ENCODE measurements at regions not wholly inside any gene's neighbourhood (a gene's known extent, or its start where the extent isn't known, plus 50 kb on each side); places are given as distances from the start of the nearest gene placed in this dataset.

DNA sequence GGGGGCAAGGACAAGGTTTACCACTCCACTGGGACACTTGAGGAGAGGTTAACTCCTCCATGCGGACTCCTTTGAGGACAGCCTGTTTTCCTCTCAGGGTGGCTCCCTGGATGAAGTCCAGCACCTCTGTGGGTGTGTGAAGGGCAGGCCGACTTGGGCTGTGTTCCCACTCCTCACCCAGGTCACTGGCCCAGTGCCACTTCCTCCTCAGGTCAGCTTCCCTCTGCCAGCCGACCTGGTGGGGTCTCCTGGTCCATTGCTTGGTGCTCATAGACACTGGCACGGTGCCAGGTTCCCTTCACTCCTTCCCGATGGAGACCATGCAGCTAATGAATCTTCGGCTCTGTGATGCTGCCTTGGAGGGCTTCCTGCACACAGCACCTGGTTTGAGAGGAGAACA, 146.4 kb upstream of the RTL1 start:
- TF ChIP-seq, protein P1, sequence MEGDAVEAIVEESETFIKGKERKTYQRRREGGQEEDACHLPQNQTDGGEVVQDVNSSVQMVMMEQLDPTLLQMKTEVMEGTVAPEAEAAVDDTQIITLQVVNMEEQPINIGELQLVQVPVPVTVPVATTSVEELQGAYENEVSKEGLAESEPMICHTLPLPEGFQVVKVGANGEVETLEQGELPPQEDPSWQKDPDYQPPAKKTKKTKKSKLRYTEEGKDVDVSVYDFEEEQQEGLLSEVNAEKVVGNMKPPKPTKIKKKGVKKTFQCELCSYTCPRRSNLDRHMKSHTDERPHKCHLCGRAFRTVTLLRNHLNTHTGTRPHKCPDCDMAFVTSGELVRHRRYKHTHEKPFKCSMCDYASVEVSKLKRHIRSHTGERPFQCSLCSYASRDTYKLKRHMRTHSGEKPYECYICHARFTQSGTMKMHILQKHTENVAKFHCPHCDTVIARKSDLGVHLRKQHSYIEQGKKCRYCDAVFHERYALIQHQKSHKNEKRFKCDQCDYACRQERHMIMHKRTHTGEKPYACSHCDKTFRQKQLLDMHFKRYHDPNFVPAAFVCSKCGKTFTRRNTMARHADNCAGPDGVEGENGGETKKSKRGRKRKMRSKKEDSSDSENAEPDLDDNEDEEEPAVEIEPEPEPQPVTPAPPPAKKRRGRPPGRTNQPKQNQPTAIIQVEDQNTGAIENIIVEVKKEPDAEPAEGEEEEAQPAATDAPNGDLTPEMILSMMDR (IDR thresholded peaks at IDR 0.05; ENCODE audit: poor library complexity, severe bottlenecking): no peak
- no peak for TF ChIP-seq SMC3 (conservative IDR thresholded peaks at IDR 0.05; ENCODE audit: poor library complexity)
- no peak for TF ChIP-seq RAD21 (conservative IDR thresholded peaks at IDR 0.05)
- TF ChIP-seq EP300 (conservative IDR thresholded peaks at IDR 0.05; ENCODE audit: poor library complexity, severe bottlenecking): no peak

Data from neural cell (in vitro differentiated cells).